ENCODE measurements at regions not wholly inside any gene's neighbourhood (a gene's known extent, or its start where the extent isn't known, plus 50 kb on each side); places are given as distances from the start of the nearest gene placed in this dataset.
"Not testable (repeated sequence)": the region's sequence is repeated elsewhere in the genome, so short reads cannot be mapped to it uniquely, and the experiment has no call there.

GRCh38 chr14:37891500-37891899 lies 296.1 kb downstream of the TTC6 start:
- TF ChIP-seq CTCF, EZH2phosphoT487, EZH2 (IDR thresholded peaks at IDR 0.05): not testable (repeated sequence)
